MM.1S (cell line): ENCODE measurements at regions not wholly inside any gene's neighbourhood (a gene's known extent, or its start where the extent isn't known, plus 50 kb on each side); places are given as distances from the start of the nearest gene placed in this dataset.
"Not testable (repeated sequence)": the region's sequence is repeated elsewhere in the genome, so short reads cannot be mapped to it uniquely, and the experiment has no call there.

ENCODE experiments used
- DNase-seq: peaks from one replicate; pipeline ENCODE4 v3.0.0-alpha.2; 2015
- H2AFZ ChIP-seq: fragments of 300-600 bp; sonication (generic); 2 replicates; pipeline ENCODE4 v1.6.0; 2016; ENCODE audit warnings: antibody characterized with exemption, low read length
- H3F3A ChIP-seq: fragments of 300-600 bp; sonication (generic); 2 replicates; pipeline ENCODE4 v1.6.1; 2016; ENCODE audit warnings: mild to moderate bottlenecking, antibody characterized with exemption, low read length, moderate library complexity, mixed read lengths; ENCODE audit not compliant: insufficient read depth
- H3K27ac ChIP-seq: fragments of 300-600 bp; sonication (generic); 2 replicates; pipeline ENCODE4 v1.5.1; 2016; ENCODE audit warnings: mild to moderate bottlenecking, low read length
- H3K27me3 ChIP-seq: fragments of 300-600 bp; sonication (generic); replicated peaks from 2 replicates; pipeline ENCODE4 v1.6.0; 2016; ENCODE audit warnings: low read length; ENCODE audit not compliant: insufficient read depth
- H3K36me3 ChIP-seq: fragments of 300-600 bp; sonication (generic); replicated peaks from 2 replicates; pipeline ENCODE4 v1.6.1; 2016; ENCODE audit warnings: mild to moderate bottlenecking, low read length, mixed read lengths; ENCODE audit not compliant: insufficient read depth
- H3K4me1 ChIP-seq: fragments of 300-600 bp; sonication (generic); 2 replicates; pipeline ENCODE4 v1.6.1; 2016; ENCODE audit warnings: low read length, mixed read lengths
- H3K4me2 ChIP-seq: fragments of 300-600 bp; sonication (generic); 2 replicates; pipeline ENCODE4 v1.6.0; 2016; ENCODE audit warnings: low read depth, low read length
- H3K4me3 ChIP-seq: fragments of 300-600 bp; sonication (generic); 2 replicates; pipeline ENCODE4 v1.5.1; 2016; ENCODE audit warnings: low read length, mixed read lengths
- H3K79me2 ChIP-seq: fragments of 300-600 bp; sonication (generic); 2 replicates; pipeline ENCODE4 v1.6.1; 2016; ENCODE audit warnings: mixed run types, low read length, mixed read lengths
- H3K9ac ChIP-seq: fragments of 300-600 bp; sonication (generic); 2 replicates; pipeline ENCODE4 v1.6.1; 2016; ENCODE audit warnings: low read length, mixed read lengths
- H3K9me2 ChIP-seq: fragments of 300-600 bp; sonication (generic); replicated peaks from 2 replicates; pipeline ENCODE4 v1.6.1; 2016; ENCODE audit warnings: mild to moderate bottlenecking, low read length, mixed read lengths; ENCODE audit not compliant: insufficient read depth
- H3K9me3 ChIP-seq: fragments of 300-600 bp; sonication (generic); replicated peaks from 2 replicates; pipeline ENCODE4 v1.6.1; 2016; ENCODE audit warnings: mild to moderate bottlenecking, low read length, mixed read lengths; ENCODE audit not compliant: insufficient read depth
- H4K20me1 ChIP-seq: fragments of 300-600 bp; sonication (generic); 2 replicates; pipeline ENCODE4 v1.6.1; 2016; ENCODE audit warnings: mild to moderate bottlenecking, low read length, moderate library complexity, mixed read lengths; ENCODE audit not compliant: insufficient read depth
- CTCF ChIP-seq: fragments of 300-600 bp; sonication (generic); IDR thresholded peaks from 2 replicates; pipeline ENCODE4 v1.5.1; 2016; ENCODE audit warnings: antibody characterized with exemption, low read length, mixed read lengths
- EZH2 ChIP-seq: fragments of 300-600 bp; sonication (generic); optimal IDR thresholded peaks from 2 replicates; pipeline ENCODE3; 2017; ENCODE audit warnings: low read depth, mild to moderate bottlenecking, antibody characterized with exemption, low read length, mixed read lengths
- EZH2phosphoT487 ChIP-seq: fragments of 300-600 bp; sonication (generic); IDR thresholded peaks from 2 replicates; pipeline ENCODE4 v1.6.1; 2018; ENCODE audit warnings: antibody characterized with exemption, low read length

- Histone ChIP-seq H3K9me2 (no peaks in the 10 kb centered on the region), H3K9me3 (no peaks in the 10 kb centered on the region), H3K4me1 (peaks cover 4% of the 10 kb centered on the region), H3K4me3 (no peak overlapping the region), H3K27me3 (no peaks in the 10 kb centered on the region), H3K27ac (no peak overlapping the region), H3K4me2 (no peak overlapping the region), H3K36me3 (no peaks in the 10 kb centered on the region), H4K20me1 (no peaks in the 10 kb centered on the region), H2AFZ (no peak overlapping the region), H3K9ac (no peak overlapping the region), H3F3A (no peaks in the 10 kb centered on the region), H3K79me2 (no peaks in the 10 kb centered on the region)
- DNase-seq: no peak
- TF ChIP-seq CTCF (no peak), EZH2phosphoT487 (no peak), EZH2 (no peak)
Observed at GRCh38 chr13:100764937-100765336, 90.3 kb upstream of the TMTC4 start.

GRCh38 chr13:100762126-100762525 is 87.5 kb upstream of the TMTC4 start:
- not testable (repeated sequence) for H3K36me3 ChIP-seq, H4K20me1 ChIP-seq, H3K4me3 ChIP-seq, H3K9me2 ChIP-seq, H3K79me2 ChIP-seq, H3K9ac ChIP-seq, H3K27me3 ChIP-seq, H3K4me2 ChIP-seq, H2AFZ ChIP-seq, H3K27ac ChIP-seq, H3K9me3 ChIP-seq, DNase-seq, H3F3A ChIP-seq
- H3K4me1 ChIP-seq: peaks cover 16% of the 10 kb centered on the region

DNA sequence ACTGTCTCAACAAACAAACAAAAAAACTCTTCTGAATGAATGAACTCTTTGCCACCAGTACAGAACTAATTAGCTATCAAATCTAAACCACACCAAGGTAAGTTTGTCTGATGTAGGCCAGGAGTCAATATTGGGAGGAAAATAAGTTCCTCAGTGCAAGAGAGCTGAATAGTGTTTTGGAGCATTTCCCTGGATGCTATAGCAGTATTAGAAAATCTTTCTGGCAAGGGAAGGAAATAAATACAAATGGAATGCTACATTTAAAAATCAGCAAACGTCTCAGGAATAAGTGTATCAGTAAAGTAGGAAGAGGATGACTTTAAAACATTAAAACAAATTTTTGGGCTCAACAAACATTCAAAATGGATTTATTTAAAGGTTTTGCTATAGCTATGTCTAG is 81.3 kb upstream of the TMTC4 start:
- no peaks in the 10 kb centered on the region for H3K36me3 ChIP-seq
- H4K20me1 ChIP-seq: no peaks in the 10 kb centered on the region
- H3K4me3 ChIP-seq: no peak overlapping the region
- H3K9ac ChIP-seq: no peak overlapping the region
- no peak for DNase-seq
- no peak overlapping the region for H3K27ac ChIP-seq
- TF ChIP-seq EZH2phosphoT487 (no peak), EZH2 (no peak), CTCF (no peak)
- H3K4me2 ChIP-seq: no peak overlapping the region
- no peaks in the 10 kb centered on the region for H3K27me3 ChIP-seq
- H3K4me1 ChIP-seq: peaks cover 31% of the 10 kb centered on the region
- no peaks in the 10 kb centered on the region for H3F3A ChIP-seq
- H2AFZ ChIP-seq: no peak overlapping the region
- H3K79me2 ChIP-seq: no peaks in the 10 kb centered on the region
- H3K9me3 ChIP-seq: no peaks in the 10 kb centered on the region
- no peaks in the 10 kb centered on the region for H3K9me2 ChIP-seq

DNA sequence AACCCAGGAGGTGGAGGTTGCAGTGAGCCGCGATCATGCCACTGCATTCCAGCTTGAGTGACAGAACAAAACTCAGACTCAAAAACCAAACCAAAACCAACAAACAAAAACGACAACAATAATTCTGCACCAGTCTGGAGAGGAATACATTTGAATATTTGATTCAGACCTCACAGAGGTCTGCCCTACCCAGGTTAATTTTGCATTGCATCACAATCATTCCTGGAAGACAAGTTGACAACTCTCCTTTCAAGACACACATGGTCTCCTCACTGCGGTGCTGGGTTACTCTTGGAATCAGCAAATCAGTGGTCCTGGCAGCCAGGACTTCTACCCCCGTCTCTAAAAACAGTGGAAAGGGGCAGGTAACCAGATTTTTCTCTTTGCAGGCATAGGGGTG is 79.9 kb upstream of the TMTC4 start:
- no peaks in the 10 kb centered on the region for H3K79me2 ChIP-seq
- no peak for DNase-seq
- H3K27me3 ChIP-seq: no peaks in the 10 kb centered on the region
- H3K9me3 ChIP-seq: no peaks in the 10 kb centered on the region
- no peak overlapping the region for H2AFZ ChIP-seq
- H3K4me1 ChIP-seq: peaks cover 31% of the 10 kb centered on the region
- no peaks in the 10 kb centered on the region for H4K20me1 ChIP-seq
- no peak overlapping the region for H3K27ac ChIP-seq
- H3K4me3 ChIP-seq: no peak overlapping the region
- no peak overlapping the region for H3K9ac ChIP-seq
- H3K4me2 ChIP-seq: no peak overlapping the region
- no peaks in the 10 kb centered on the region for H3K36me3 ChIP-seq
- no peaks in the 10 kb centered on the region for H3K9me2 ChIP-seq
- TF ChIP-seq EZH2 (no peak), EZH2phosphoT487 (no peak), CTCF (no peak)
- H3F3A ChIP-seq: no peaks in the 10 kb centered on the region
